Glomerular visceral epithelial cell (primary cell): ENCODE measurements at regions not wholly inside any gene's neighbourhood (a gene's known extent, or its start where the extent isn't known, plus 50 kb on each side); places are given as distances from the start of the nearest gene placed in this dataset.

ENCODE experiments used
- DNase-seq: peaks from one replicate; pipeline ENCODE4 v3.0.0-alpha.2; 2016; ENCODE audit errors: extremely low spot score

GRCh38 chr4:20447103-20447502 is 195.4 kb downstream of the SLIT2 start:
- DNase-seq, result no peak

- DNase-seq, result no peak
Observed at GRCh38 chr4:20451986-20452385, 200.3 kb downstream of the SLIT2 start.

GRCh38 chr4:20454515-20454914 is 202.8 kb downstream of the SLIT2 start:
- no peak for DNase-seq

- peak; percentile 7 for DNase-seq
Observed at GRCh38 chr4:20456407-20456806, 204.7 kb downstream of the SLIT2 start.

- peak; percentile 8 for DNase-seq
Observed at GRCh38 chr4:20462426-20463175, 210.9 kb downstream of the SLIT2 start.

GRCh38 chr4:20463176-20463430 is 211.4 kb downstream of the SLIT2 start:
- no peak for DNase-seq

GRCh38 chr4:20464381-20464780 is 212.7 kb downstream of the SLIT2 start:
- peak; percentile 72 for DNase-seq

- DNase-seq, result peak; percentile 19
Observed at GRCh38 chr4:20474119-20474518, 222.4 kb downstream of the SLIT2 start.

GRCh38 chr4:20478412-20478811 is 221.8 kb upstream of the PACRGL start:
- no peak for DNase-seq

GRCh38 chr4:20480165-20480947 is 219.9 kb upstream of the PACRGL start:
- DNase-seq, result no peak

GRCh38 chr4:20483416-20483815 is 216.8 kb upstream of the PACRGL start:
- DNase-seq, result no peak

GRCh38 chr4:20486433-20486832 is 213.8 kb upstream of the PACRGL start:
- no peak for DNase-seq

GRCh38 chr4:20487446-20487845 is 212.8 kb upstream of the PACRGL start:
- no peak for DNase-seq

GRCh38 chr4:20487852-20488251 is 212.4 kb upstream of the PACRGL start:
- DNase-seq, result peak; percentile 3

GRCh38 chr4:20490734-20491133 is 209.5 kb upstream of the PACRGL start:
- DNase-seq, result no peak

- no peak for DNase-seq
Observed at GRCh38 chr4:20493761-20494353, 206.4 kb upstream of the PACRGL start.

- DNase-seq, result no peak
Observed at GRCh38 chr4:20496068-20496467, 204.2 kb upstream of the PACRGL start.

- DNase-seq, result no peak
Observed at GRCh38 chr4:20504146-20504545, 196.1 kb upstream of the PACRGL start.

GRCh38 chr4:20505927-20506326 is 194.3 kb upstream of the PACRGL start:
- DNase-seq, result no peak

GRCh38 chr4:20506827-20507226 is 193.4 kb upstream of the PACRGL start:
- DNase-seq, result no peak

GRCh38 chr4:20509315-20509714 is 190.9 kb upstream of the PACRGL start:
- no peak for DNase-seq

- DNase-seq, result no peak
Observed at GRCh38 chr4:20512033-20512792, 188.0 kb upstream of the PACRGL start.
